ENCODE measurements at regions not wholly inside any gene's neighbourhood (a gene's known extent, or its start where the extent isn't known, plus 50 kb on each side); places are given as distances from the start of the nearest gene placed in this dataset.
"Not testable (repeated sequence)": the region's sequence is repeated elsewhere in the genome, so short reads cannot be mapped to it uniquely, and the experiment has no call there.

- not testable (repeated sequence) for H3K4me3 ChIP-seq (ENCODE audit: low read depth, low read length); H3K27ac ChIP-seq (ENCODE audit: low read depth, low read length); H2AFZ ChIP-seq (ENCODE audit: low read length, unreplicated experiment); H3K4me1 ChIP-seq (ENCODE audit: control insufficient read depth, insufficient read depth, low read length, unreplicated experiment); H3K36me3 ChIP-seq (ENCODE audit: insufficient read depth, low read length); H3K79me2 ChIP-seq (ENCODE audit: control insufficient read depth, insufficient read depth, low read length, unreplicated experiment)
- H3K27me3 ChIP-seq (ENCODE audit: insufficient read depth, low read length) = peaks cover 23% of the 10 kb centered on the region
Measured at GRCh38 chr9:62880453-62880852, 1690.6 kb downstream of the SPATA31A7 start.

DNA sequence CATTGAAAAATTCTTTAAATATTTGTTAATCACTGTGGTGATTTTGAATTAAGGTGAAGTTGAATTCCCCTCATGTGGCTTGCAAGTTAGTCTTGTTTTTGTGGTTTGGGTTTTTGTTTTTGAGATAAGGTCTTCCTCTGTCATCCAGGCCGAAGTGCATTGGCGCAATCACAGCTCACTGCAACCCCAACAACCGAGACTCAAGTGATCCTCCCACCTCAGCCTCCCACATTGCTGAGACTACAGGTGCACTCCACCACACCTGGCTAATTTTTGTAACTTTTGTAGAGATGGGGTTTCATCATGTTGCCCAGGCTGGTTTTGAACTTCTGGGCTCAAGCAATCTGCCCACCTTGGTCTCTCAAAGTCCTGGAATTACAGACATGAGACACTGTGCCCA lies 1691.1 kb downstream of the SPATA31A7 start:
- H3K4me3 ChIP-seq (ENCODE audit: low read depth, low read length); H3K79me2 ChIP-seq (ENCODE audit: control insufficient read depth, insufficient read depth, low read length, unreplicated experiment); H3K36me3 ChIP-seq (ENCODE audit: insufficient read depth, low read length); H3K27ac ChIP-seq (ENCODE audit: low read depth, low read length); H2AFZ ChIP-seq (ENCODE audit: low read length, unreplicated experiment); H3K4me1 ChIP-seq (ENCODE audit: control insufficient read depth, insufficient read depth, low read length, unreplicated experiment): not testable (repeated sequence)
- peaks cover 21% of the 10 kb centered on the region for H3K27me3 ChIP-seq (ENCODE audit: insufficient read depth, low read length)

GRCh38 chr9:62881811-62882210 lies 1692.0 kb downstream of the SPATA31A7 start:
- H3K79me2 ChIP-seq (ENCODE audit: control insufficient read depth, insufficient read depth, low read length, unreplicated experiment); H3K4me3 ChIP-seq (ENCODE audit: low read depth, low read length); H2AFZ ChIP-seq (ENCODE audit: low read length, unreplicated experiment); H3K4me1 ChIP-seq (ENCODE audit: control insufficient read depth, insufficient read depth, low read length, unreplicated experiment); H3K27ac ChIP-seq (ENCODE audit: low read depth, low read length); H3K36me3 ChIP-seq (ENCODE audit: insufficient read depth, low read length): not testable (repeated sequence)
- H3K27me3 ChIP-seq (ENCODE audit: insufficient read depth, low read length) = peaks cover 14% of the 10 kb centered on the region; the same call in 1 of the 2 replicates

DNA sequence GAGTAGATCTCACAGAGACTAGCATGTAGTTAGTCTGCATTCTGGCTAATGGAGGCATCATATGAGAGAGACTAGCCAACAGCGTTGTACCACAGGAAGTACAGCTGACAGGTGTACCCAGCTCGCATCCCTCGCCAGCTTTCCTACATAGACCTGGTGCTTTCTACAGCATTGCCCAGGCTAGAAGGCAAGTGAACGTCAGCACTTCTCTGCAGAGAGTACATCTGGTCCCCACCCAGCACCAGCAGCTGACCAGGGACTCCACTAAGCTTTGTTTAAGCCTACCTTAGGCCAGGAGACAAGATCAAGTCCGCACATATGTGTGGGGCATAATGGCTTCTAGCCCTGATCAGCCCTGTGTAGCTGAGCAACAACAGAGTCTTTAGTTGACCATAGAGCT lies 1692.9 kb downstream of the SPATA31A7 start:
- H2AFZ ChIP-seq (ENCODE audit: low read length, unreplicated experiment); H3K79me2 ChIP-seq (ENCODE audit: control insufficient read depth, insufficient read depth, low read length, unreplicated experiment); H3K4me3 ChIP-seq (ENCODE audit: low read depth, low read length); H3K36me3 ChIP-seq (ENCODE audit: insufficient read depth, low read length); H3K4me1 ChIP-seq (ENCODE audit: control insufficient read depth, insufficient read depth, low read length, unreplicated experiment); H3K27ac ChIP-seq (ENCODE audit: low read depth, low read length): not testable (repeated sequence)
- peaks cover 14% of the 10 kb centered on the region; the same call in 1 of the 2 replicates for H3K27me3 ChIP-seq (ENCODE audit: insufficient read depth, low read length)

- H3K4me3 ChIP-seq (ENCODE audit: low read depth, low read length); H3K27ac ChIP-seq (ENCODE audit: low read depth, low read length); H3K79me2 ChIP-seq (ENCODE audit: control insufficient read depth, insufficient read depth, low read length, unreplicated experiment); H3K27me3 ChIP-seq (ENCODE audit: insufficient read depth, low read length); H3K4me1 ChIP-seq (ENCODE audit: control insufficient read depth, insufficient read depth, low read length, unreplicated experiment); H3K36me3 ChIP-seq (ENCODE audit: insufficient read depth, low read length); H2AFZ ChIP-seq (ENCODE audit: low read length, unreplicated experiment): not testable (repeated sequence)
Measured at GRCh38 chr9:62896692-62897091, 1706.9 kb downstream of the SPATA31A7 start.

- H3K27me3 ChIP-seq (ENCODE audit: insufficient read depth, low read length); H3K36me3 ChIP-seq (ENCODE audit: insufficient read depth, low read length); H3K79me2 ChIP-seq (ENCODE audit: control insufficient read depth, insufficient read depth, low read length, unreplicated experiment); H3K27ac ChIP-seq (ENCODE audit: low read depth, low read length); H3K4me1 ChIP-seq (ENCODE audit: control insufficient read depth, insufficient read depth, low read length, unreplicated experiment); H2AFZ ChIP-seq (ENCODE audit: low read length, unreplicated experiment): not testable (repeated sequence)
- peak overlapping the region; percentile 32; the same call in 1 of the 2 replicates for H3K4me3 ChIP-seq (ENCODE audit: low read depth, low read length)
Measured at GRCh38 chr9:62897411-62898225, 1707.8 kb downstream of the SPATA31A7 start.

DNA sequence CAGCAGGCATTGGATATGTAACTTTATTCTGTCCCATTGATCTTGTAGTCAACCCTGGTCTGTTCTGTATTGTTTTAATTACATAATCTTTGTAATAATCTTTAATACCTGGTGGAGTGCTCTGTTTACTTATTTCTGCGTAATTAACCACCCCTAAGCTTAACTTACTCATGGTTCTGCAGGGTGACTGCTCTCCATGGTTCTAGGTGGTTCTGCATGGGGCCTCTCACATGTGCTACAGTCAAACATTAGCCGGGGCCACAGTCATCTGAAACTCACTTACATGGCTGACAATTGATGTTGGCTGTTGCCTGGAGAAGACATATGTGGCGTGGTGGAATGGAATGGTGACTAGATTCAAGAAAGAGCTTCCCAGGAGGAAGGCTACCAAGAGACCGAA lies 1709.8 kb downstream of the SPATA31A7 start:
- H3K4me1 ChIP-seq (ENCODE audit: control insufficient read depth, insufficient read depth, low read length, unreplicated experiment); H3K27me3 ChIP-seq (ENCODE audit: insufficient read depth, low read length); H2AFZ ChIP-seq (ENCODE audit: low read length, unreplicated experiment); H3K36me3 ChIP-seq (ENCODE audit: insufficient read depth, low read length); H3K79me2 ChIP-seq (ENCODE audit: control insufficient read depth, insufficient read depth, low read length, unreplicated experiment); H3K4me3 ChIP-seq (ENCODE audit: low read depth, low read length); H3K27ac ChIP-seq (ENCODE audit: low read depth, low read length): not testable (repeated sequence)

- not testable (repeated sequence) for H3K36me3 ChIP-seq (ENCODE audit: insufficient read depth, low read length)
Measured at GRCh38 chr9:62904061-62904460, 1714.2 kb downstream of the SPATA31A7 start.

GRCh38 chr9:62905722-62906121 lies 1715.9 kb downstream of the SPATA31A7 start:
- not testable (repeated sequence) for H3K4me3 ChIP-seq (ENCODE audit: low read depth, low read length); H3K4me1 ChIP-seq (ENCODE audit: control insufficient read depth, insufficient read depth, low read length, unreplicated experiment); H3K36me3 ChIP-seq (ENCODE audit: insufficient read depth, low read length); H2AFZ ChIP-seq (ENCODE audit: low read length, unreplicated experiment); H3K79me2 ChIP-seq (ENCODE audit: control insufficient read depth, insufficient read depth, low read length, unreplicated experiment); H3K27me3 ChIP-seq (ENCODE audit: insufficient read depth, low read length); H3K27ac ChIP-seq (ENCODE audit: low read depth, low read length)

More at GRCh38 chr9:62904061-62904460, 1714.2 kb downstream of the SPATA31A7 start:
- H3K4me1 ChIP-seq (ENCODE audit: control insufficient read depth, insufficient read depth, low read length, unreplicated experiment); H3K27me3 ChIP-seq (ENCODE audit: insufficient read depth, low read length); H2AFZ ChIP-seq (ENCODE audit: low read length, unreplicated experiment); H3K79me2 ChIP-seq (ENCODE audit: control insufficient read depth, insufficient read depth, low read length, unreplicated experiment); H3K4me3 ChIP-seq (ENCODE audit: low read depth, low read length); H3K27ac ChIP-seq (ENCODE audit: low read depth, low read length): not testable (repeated sequence)

GRCh38 chr9:62907866-62908265 lies 1718.0 kb downstream of the SPATA31A7 start:
- H3K36me3 ChIP-seq (ENCODE audit: insufficient read depth, low read length); H3K27me3 ChIP-seq (ENCODE audit: insufficient read depth, low read length); H3K79me2 ChIP-seq (ENCODE audit: control insufficient read depth, insufficient read depth, low read length, unreplicated experiment); H2AFZ ChIP-seq (ENCODE audit: low read length, unreplicated experiment); H3K4me1 ChIP-seq (ENCODE audit: control insufficient read depth, insufficient read depth, low read length, unreplicated experiment); H3K4me3 ChIP-seq (ENCODE audit: low read depth, low read length); H3K27ac ChIP-seq (ENCODE audit: low read depth, low read length): not testable (repeated sequence)

DNA sequence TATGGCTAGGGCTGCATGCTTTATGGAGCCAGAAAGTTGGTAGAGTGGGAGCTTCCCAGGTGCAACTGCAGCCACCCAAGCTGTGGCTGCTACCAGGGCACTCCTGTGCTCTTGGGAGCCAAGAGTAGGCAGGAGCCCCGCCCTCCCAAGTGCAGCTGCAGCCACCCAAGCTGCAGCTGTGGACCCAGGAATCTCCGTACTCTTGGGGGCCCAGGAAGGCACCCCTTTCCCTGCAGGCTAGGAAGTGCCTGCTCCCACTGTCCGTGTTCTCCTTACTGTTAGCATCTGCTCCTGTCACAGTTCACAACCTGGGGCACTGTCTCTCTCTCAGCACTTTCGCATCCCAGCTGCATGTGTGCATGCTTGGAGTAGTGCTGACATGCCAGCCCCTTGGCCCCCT lies 1718.4 kb downstream of the SPATA31A7 start:
- H3K4me1 ChIP-seq (ENCODE audit: control insufficient read depth, insufficient read depth, low read length, unreplicated experiment); H3K79me2 ChIP-seq (ENCODE audit: control insufficient read depth, insufficient read depth, low read length, unreplicated experiment); H3K4me3 ChIP-seq (ENCODE audit: low read depth, low read length); H3K36me3 ChIP-seq (ENCODE audit: insufficient read depth, low read length); H3K27me3 ChIP-seq (ENCODE audit: insufficient read depth, low read length); H3K27ac ChIP-seq (ENCODE audit: low read depth, low read length); H2AFZ ChIP-seq (ENCODE audit: low read length, unreplicated experiment): not testable (repeated sequence)
